Subcutaneous abdominal adipose tissue (tissue), 5 donors: ENCODE measurements at regions not wholly inside any gene's neighbourhood (a gene's known extent, or its start where the extent isn't known, plus 50 kb on each side); places are given as distances from the start of the nearest gene placed in this dataset.
A peak's percentile ranks its signal among the peaks of the same experiment; 100 is the strongest.

Experiments used
- H3K27ac ChIP-seq: one replicate; pipeline ENCODE4 v1.7.0; 2013; ENCODE audit warnings: low read depth, mild to moderate bottlenecking, inconsistent platforms, low read length, moderate library complexity
- H3K27me3 ChIP-seq, 5 donors: one replicate each; pipeline ENCODE4 v1.7.0; 2013; ENCODE audit warnings: low read length in 5 of 5, inconsistent platforms in 1 of 5; ENCODE audit not compliant: control insufficient read depth in 5 of 5, insufficient read depth in 4 of 5
- H3K36me3 ChIP-seq, 5 donors: one replicate each; pipeline ENCODE4 v1.7.0; 2013; ENCODE audit warnings: low read length in 5 of 5; ENCODE audit not compliant: control insufficient read depth in 5 of 5, insufficient read depth in 5 of 5
- H3K4me1 ChIP-seq, 5 donors: one replicate each; pipeline ENCODE4 v1.7.0; 2013; ENCODE audit warnings: low read length in 5 of 5, mild to moderate bottlenecking in 3 of 5, moderate library complexity in 1 of 5; ENCODE audit not compliant: control insufficient read depth in 5 of 5, insufficient read depth in 5 of 5
- H3K4me3 ChIP-seq, 5 donors: one replicate each; pipeline ENCODE4 v1.7.0; 2013; ENCODE audit warnings: low read length in 5 of 5, low read depth in 1 of 5
- H3K9ac ChIP-seq, 5 donors: one replicate each; pipeline ENCODE4 v1.7.0; 2013; ENCODE audit warnings: low read length in 5 of 5, mild to moderate bottlenecking in 4 of 5, moderate library complexity in 3 of 5
- H3K9me3 ChIP-seq, 5 donors: one replicate each; pipeline ENCODE4 v1.7.0; 2013; ENCODE audit warnings: low read length in 5 of 5; ENCODE audit not compliant: control insufficient read depth in 5 of 5
- donor health status: healthy.
- donor health status: healthy.
- donor health status: healthy.
- donor health status: healthy.
- donor health status: healthy.

DNA sequence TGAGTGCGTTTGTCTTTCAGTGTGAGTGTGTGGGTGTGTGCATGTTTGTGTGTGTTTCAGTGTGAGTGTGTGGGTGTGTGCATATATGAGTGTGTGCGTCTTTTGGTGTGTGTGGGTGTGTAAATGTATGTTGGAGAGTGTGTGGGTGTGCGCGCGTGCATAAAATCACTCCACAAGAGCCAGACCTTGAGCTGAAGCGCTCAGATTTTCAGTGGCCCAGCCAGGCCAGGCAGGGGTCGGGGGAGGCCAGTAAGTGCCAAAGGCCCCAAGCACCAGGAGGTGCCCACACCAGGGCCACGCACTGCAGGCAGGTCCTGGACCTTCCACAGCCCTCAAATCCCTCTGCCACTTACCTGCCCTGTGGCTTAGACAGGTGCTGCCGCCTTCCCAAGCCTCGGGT is 184.0 kb downstream of the SOX9 start:
- Histone ChIP-seq H3K27ac (no peak overlapping the region), H3K9ac (no peak overlapping the region), H3K4me3 (no peak overlapping the region), H3K27me3 (peaks cover 3 to 16% (median 13%) of the 10 kb centered on the region in 5 donors), H3K4me1 (peaks cover 0 to 21% (median 13%) of the 10 kb centered on the region in 5 donors), H3K9me3 (no peaks in the 10 kb centered on the region), H3K36me3 (no peaks in the 10 kb centered on the region)

DNA sequence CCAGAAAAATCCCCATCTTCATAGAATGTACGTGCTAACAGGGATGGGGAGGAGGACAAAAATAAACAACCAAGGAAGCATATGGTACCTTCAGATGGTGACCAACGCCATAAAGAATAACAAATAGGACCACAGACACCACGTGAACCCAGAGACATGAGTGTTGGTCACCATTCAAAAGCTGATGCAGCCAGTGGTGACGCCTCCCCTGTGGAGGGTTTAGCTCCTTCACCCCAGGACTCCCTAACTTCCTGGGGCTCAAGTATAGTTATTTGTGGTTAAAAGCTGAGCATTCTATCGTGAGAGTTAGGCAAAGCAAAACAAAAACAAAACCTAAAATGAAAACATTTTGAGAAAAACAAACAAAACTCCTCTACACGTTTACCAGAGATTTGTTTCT is 184.7 kb downstream of the SOX9 start:
- Histone ChIP-seq H3K9me3 (no peaks in the 10 kb centered on the region), H3K4me1 (peaks cover 0 to 21% (median 13%) of the 10 kb centered on the region in 5 donors), H3K4me3 (peak overlapping the region in 1 of 5 donors; percentile 9), H3K36me3 (no peaks in the 10 kb centered on the region), H3K27me3 (peaks cover 6 to 20% (median 15%) of the 10 kb centered on the region in 5 donors), H3K27ac (peak overlapping the region; percentile 18), H3K9ac (no peak overlapping the region)

DNA sequence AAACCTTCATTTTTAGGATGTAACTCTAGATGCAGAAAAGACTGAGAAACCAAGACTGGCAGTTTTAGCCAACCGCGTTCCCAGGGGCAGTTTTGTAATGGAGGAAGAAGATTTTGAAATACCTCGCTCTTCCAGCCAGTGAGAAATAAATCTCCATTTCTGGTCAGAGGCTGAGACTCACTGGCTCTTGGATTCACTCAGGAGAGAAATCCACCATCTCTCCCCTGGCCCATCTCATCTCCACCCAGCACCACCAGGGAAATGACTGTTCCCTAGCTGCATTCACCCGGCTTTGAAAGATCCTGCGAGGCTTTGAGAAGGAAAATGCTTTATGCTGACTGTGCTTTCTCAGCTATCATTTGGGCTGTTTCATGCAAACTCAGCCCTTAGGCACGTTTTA is 185.2 kb downstream of the SOX9 start:
- H3K27me3 ChIP-seq: peaks cover 6 to 16% (median 16%) of the 10 kb centered on the region in 5 donors
- no peak overlapping the region for H3K9ac ChIP-seq
- peaks cover 0 to 21% (median 13%) of the 10 kb centered on the region in 5 donors for H3K4me1 ChIP-seq
- no peak overlapping the region for H3K4me3 ChIP-seq
- no peaks in the 10 kb centered on the region for H3K9me3 ChIP-seq
- no peaks in the 10 kb centered on the region for H3K36me3 ChIP-seq
- H3K27ac ChIP-seq: peak overlapping the region; percentile 18

GRCh38 chr17:72307836-72308235 is 187.0 kb downstream of the SOX9 start:
- Histone ChIP-seq H3K4me3 (no peak overlapping the region), H3K4me1 (peaks cover 0 to 21% (median 13%) of the 10 kb centered on the region in 5 donors), H3K9me3 (no peaks in the 10 kb centered on the region), H3K27ac (no peak overlapping the region), H3K27me3 (peaks cover 6 to 18% (median 9%) of the 10 kb centered on the region in 5 donors), H3K9ac (no peak overlapping the region), H3K36me3 (no peaks in the 10 kb centered on the region)

- H3K36me3 ChIP-seq: no peaks in the 10 kb centered on the region
- no peak overlapping the region for H3K9ac ChIP-seq
- H3K4me3 ChIP-seq: no peak overlapping the region
- peaks cover 6 to 17% (median 9%) of the 10 kb centered on the region in 5 donors for H3K27me3 ChIP-seq
- H3K9me3 ChIP-seq: no peaks in the 10 kb centered on the region
- H3K27ac ChIP-seq: no peak overlapping the region
- peaks cover 0 to 14% (median 13%) of the 10 kb centered on the region in 5 donors for H3K4me1 ChIP-seq
These were observed 188.0 kb downstream of the SOX9 start for GRCh38 chr17:72308744-72309385.

DNA sequence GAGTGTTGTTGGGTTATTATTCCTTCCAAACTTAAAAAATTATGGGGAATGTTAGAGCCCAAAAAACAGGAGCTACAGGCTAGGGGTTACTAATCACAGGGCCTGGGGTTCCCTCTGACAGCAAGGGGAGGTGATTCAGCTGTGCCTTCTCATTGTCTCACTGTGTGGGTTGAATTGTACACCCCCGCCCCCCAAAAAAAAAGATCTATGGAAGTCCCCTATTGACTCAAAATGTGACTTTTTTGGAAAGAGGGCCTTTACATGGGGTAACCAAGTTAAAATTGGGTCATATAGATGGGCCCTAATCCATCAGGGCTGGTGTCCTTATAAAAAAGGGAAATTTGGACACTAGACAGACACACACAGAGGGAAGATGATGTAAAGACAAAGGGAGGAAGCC is 190.2 kb downstream of the SOX9 start:
- Histone ChIP-seq H3K27ac (no peak overlapping the region), H3K9me3 (peaks cover 0 to 3% (median 0%) of the 10 kb centered on the region in 5 donors), H3K36me3 (no peaks in the 10 kb centered on the region), H3K4me3 (no peak overlapping the region), H3K27me3 (peaks cover 6 to 15% (median 9%) of the 10 kb centered on the region in 5 donors), H3K9ac (no peak overlapping the region), H3K4me1 (peaks cover 0 to 6% (median 5%) of the 10 kb centered on the region in 5 donors)

DNA sequence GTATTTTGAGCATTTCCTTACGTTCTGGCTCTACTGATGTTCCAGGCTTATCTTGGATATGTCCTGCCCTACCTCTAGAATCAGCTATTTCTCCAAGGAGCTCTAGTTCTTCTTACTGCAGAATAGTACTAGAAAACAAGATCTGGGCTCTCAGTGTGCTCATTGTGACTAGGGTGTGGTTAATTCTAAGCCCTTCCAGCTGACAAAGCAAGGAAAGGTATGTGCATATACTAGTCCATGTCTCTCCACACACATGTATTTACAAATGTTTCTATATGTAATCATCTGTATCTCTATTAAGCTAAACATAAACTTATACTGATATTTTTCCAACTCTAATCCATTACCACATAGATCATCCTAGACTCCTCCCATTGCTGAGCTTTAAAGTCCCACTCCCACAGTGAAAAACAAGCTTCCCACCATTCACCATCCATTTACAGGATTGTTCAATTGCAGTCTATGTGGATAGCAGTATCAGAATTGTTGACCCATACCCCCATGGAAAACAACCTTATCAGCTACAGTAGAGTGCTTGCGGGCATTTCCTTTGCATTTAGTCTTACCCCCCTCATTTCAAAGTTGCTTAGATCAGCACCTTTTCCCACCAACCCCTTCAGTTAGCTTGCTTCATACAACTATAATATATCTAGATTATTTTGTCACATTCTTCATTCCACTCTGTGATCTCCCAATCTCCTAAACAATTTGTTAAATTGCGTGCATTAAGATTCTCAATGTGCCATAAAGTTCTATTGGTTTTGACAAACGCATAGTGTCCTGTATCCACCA is 194.5 kb downstream of the SOX9 start:
- H3K36me3 ChIP-seq: no peaks in the 10 kb centered on the region
- H3K9ac ChIP-seq: no peak overlapping the region
- H3K4me3 ChIP-seq: no peak overlapping the region
- peaks cover 0 to 3% (median 0%) of the 10 kb centered on the region in 5 donors for H3K9me3 ChIP-seq
- no peaks in the 10 kb centered on the region for H3K4me1 ChIP-seq
- H3K27ac ChIP-seq: no peak overlapping the region
- H3K27me3 ChIP-seq: peaks cover 2 to 11% (median 3%) of the 10 kb centered on the region in 5 donors

- Histone ChIP-seq H3K27me3 (peaks cover 4 to 9% (median 6%) of the 10 kb centered on the region in 5 donors), H3K36me3 (no peaks in the 10 kb centered on the region), H3K27ac (no peak overlapping the region), H3K4me1 (no peaks in the 10 kb centered on the region), H3K4me3 (no peak overlapping the region), H3K9ac (no peak overlapping the region), H3K9me3 (peaks cover 0 to 4% (median 0%) of the 10 kb centered on the region in 5 donors)
These were observed 197.3 kb downstream of the SOX9 start for GRCh38 chr17:72318131-72318530.

DNA sequence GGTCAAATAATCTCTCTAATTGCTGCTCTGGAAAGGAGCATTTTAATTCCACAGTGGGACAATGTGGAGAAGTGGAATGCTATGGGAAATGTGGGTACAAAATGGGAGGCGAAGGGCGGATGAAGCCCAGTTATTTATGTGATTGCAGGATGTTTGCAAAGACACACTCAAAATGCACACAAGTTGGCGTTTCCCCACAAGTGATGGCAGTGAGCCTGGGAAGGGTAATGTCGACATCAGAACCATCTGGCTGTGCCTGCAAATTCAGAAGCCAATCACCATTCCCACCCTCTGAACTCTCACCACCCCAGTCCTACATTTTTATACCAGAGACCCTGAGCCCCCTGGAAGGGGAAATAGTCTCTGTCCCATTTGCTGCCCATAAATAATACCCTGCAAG is 201.1 kb downstream of the SOX9 start:
- no peak overlapping the region for H3K4me3 ChIP-seq
- peaks cover 0 to 6% (median 3%) of the 10 kb centered on the region in 5 donors for H3K9me3 ChIP-seq
- H3K27me3 ChIP-seq: peaks cover 0 to 11% (median 7%) of the 10 kb centered on the region in 5 donors
- no peaks in the 10 kb centered on the region for H3K36me3 ChIP-seq
- no peak overlapping the region for H3K9ac ChIP-seq
- no peaks in the 10 kb centered on the region for H3K4me1 ChIP-seq
- H3K27ac ChIP-seq: no peak overlapping the region

DNA sequence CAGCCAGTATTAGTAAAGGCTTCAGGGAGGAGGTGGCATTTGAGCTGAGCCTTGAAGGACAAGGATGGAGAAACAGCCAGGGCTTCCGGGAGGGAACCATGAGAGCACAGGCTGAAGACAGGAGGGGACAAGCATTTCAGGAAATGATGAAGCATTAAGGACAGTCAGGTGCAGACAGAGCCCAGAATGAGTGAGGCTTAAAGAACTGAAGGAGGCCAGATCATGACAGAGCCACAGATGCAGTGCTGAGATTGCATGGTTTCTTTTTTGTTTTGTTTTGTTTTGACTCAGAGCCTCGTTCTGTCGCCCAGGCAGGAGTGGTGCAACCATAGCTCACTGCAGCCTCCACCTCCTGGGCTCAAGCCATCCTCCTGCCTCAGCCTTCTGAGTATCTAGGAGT is 211.5 kb downstream of the SOX9 start:
- no peaks in the 10 kb centered on the region for H3K36me3 ChIP-seq
- H3K9me3 ChIP-seq: no peaks in the 10 kb centered on the region
- H3K27me3 ChIP-seq: peaks cover 0 to 26% (median 12%) of the 10 kb centered on the region in 5 donors
- no peaks in the 10 kb centered on the region for H3K4me1 ChIP-seq
- H3K9ac ChIP-seq: no peak overlapping the region
- H3K27ac ChIP-seq: no peak overlapping the region
- H3K4me3 ChIP-seq: no peak overlapping the region
